ENCODE measurements at regions not wholly inside any gene's neighbourhood (a gene's known extent, or its start where the extent isn't known, plus 50 kb on each side); places are given as distances from the start of the nearest gene placed in this dataset.

DNA sequence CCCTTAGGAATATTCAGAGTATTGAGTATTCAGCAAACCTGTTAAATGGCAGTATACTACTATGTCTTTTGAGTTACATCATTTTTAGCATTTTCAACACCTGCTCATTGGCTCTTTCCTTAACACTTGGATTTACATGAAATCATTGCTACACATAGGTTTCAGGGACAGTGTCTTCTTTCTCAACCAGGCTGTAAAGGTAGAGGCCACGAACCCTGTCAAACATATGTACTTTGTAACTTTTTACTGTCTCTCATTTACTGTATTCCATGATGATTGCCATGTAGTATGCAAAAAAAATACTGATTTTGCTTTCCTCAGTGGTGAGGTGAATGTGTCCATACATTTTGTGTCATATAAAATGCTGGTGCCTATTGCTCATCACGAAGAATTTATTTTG is 264.4 kb downstream of the SLCO4C1 start:
- TF ChIP-seq CTCF (IDR thresholded peaks at IDR 0.05; ENCODE audit: low read depth, low read length) (no peak), POLR2A (IDR thresholded peaks at IDR 0.05; ENCODE audit: extremely low read depth, insufficient read length) (no peak), MAX (IDR thresholded peaks at IDR 0.05; ENCODE audit: low read depth, low read length) (no peak), MYC (IDR thresholded peaks at IDR 0.05; ENCODE audit: low read depth, low read length) (no peak)
